ENCODE measurements at regions not wholly inside any gene's neighbourhood (a gene's known extent, or its start where the extent isn't known, plus 50 kb on each side); places are given as distances from the start of the nearest gene placed in this dataset.
"Not testable (repeated sequence)": the region's sequence is repeated elsewhere in the genome, so short reads cannot be mapped to it uniquely, and the experiment has no call there.

GRCh38 chr7:35853194-35853593 is 52.3 kb downstream of the SEPTIN7 start:
- DNase-seq (ENCODE audit: low read depth); H3K4me3 ChIP-seq (ENCODE audit: low read depth, low read length): not testable (repeated sequence)

GRCh38 chr7:35854311-35854710 is 53.5 kb downstream of the SEPTIN7 start:
- no peak for TF ChIP-seq CTCF (IDR thresholded peaks at IDR 0.05; ENCODE audit: low read depth, low read length, missing control alignments)
- no peak for DNase-seq (ENCODE audit: low read depth)
- no peak overlapping the region for H3K4me3 ChIP-seq (ENCODE audit: low read depth, low read length)

GRCh38 chr7:35856175-35856574 is 55.3 kb downstream of the SEPTIN7 start:
- TF ChIP-seq CTCF (IDR thresholded peaks at IDR 0.05; ENCODE audit: low read depth, low read length, missing control alignments), result no peak
- H3K4me3 ChIP-seq (ENCODE audit: low read depth, low read length), result no peak overlapping the region
- DNase-seq (ENCODE audit: low read depth), result no peak

GRCh38 chr7:35860664-35861063 is 59.8 kb downstream of the SEPTIN7 start:
- DNase-seq (ENCODE audit: low read depth), result no peak

GRCh38 chr7:35865287-35865686 is 64.4 kb downstream of the SEPTIN7 start:
- DNase-seq (ENCODE audit: low read depth), result no peak
- TF ChIP-seq CTCF (IDR thresholded peaks at IDR 0.05; ENCODE audit: low read depth, low read length, missing control alignments), result no peak

More at GRCh38 chr7:35860664-35861063, 59.8 kb downstream of the SEPTIN7 start:
- no peak overlapping the region for H3K4me3 ChIP-seq (ENCODE audit: low read depth, low read length)
- no peak for TF ChIP-seq CTCF (IDR thresholded peaks at IDR 0.05; ENCODE audit: low read depth, low read length, missing control alignments)

GRCh38 chr7:35866186-35866585 is 65.3 kb downstream of the SEPTIN7 start:
- no peak overlapping the region for H3K4me3 ChIP-seq (ENCODE audit: low read depth, low read length)
- no peak for TF ChIP-seq CTCF (IDR thresholded peaks at IDR 0.05; ENCODE audit: low read depth, low read length, missing control alignments)
- DNase-seq (ENCODE audit: low read depth), result no peak

More at GRCh38 chr7:35865287-35865686, 64.4 kb downstream of the SEPTIN7 start:
- no peak overlapping the region for H3K4me3 ChIP-seq (ENCODE audit: low read depth, low read length)

GRCh38 chr7:35869117-35869516 is 68.3 kb downstream of the SEPTIN7 start:
- DNase-seq (ENCODE audit: low read depth), result peak; percentile 5
- H3K4me3 ChIP-seq (ENCODE audit: low read depth, low read length), result not testable (repeated sequence)

GRCh38 chr7:35869810-35870209 is 69.0 kb downstream of the SEPTIN7 start:
- no peak for DNase-seq (ENCODE audit: low read depth)
- TF ChIP-seq CTCF (IDR thresholded peaks at IDR 0.05; ENCODE audit: low read depth, low read length, missing control alignments), result no peak
- no peak overlapping the region for H3K4me3 ChIP-seq (ENCODE audit: low read depth, low read length)
